ENCODE measurements at regions not wholly inside any gene's neighbourhood (a gene's known extent, or its start where the extent isn't known, plus 50 kb on each side); places are given as distances from the start of the nearest gene placed in this dataset.

GRCh38 chrX:144042271-144042670 is 158.4 kb downstream of the UBE2NL start:
- TF ChIP-seq CTCF (IDR thresholded peaks at IDR 0.05; ENCODE audit: insufficient read depth, low read length) (no peak), POLR2AphosphoS5 (IDR thresholded peaks at IDR 0.05; ENCODE audit: low read depth) (no peak), SPI1 (IDR thresholded peaks at IDR 0.05; ENCODE audit: borderline replicate concordance, low read depth) (no peak), GABPA (IDR thresholded peaks at IDR 0.05; ENCODE audit: low read depth) (no peak)
- TF ChIP-seq, protein P1, sequence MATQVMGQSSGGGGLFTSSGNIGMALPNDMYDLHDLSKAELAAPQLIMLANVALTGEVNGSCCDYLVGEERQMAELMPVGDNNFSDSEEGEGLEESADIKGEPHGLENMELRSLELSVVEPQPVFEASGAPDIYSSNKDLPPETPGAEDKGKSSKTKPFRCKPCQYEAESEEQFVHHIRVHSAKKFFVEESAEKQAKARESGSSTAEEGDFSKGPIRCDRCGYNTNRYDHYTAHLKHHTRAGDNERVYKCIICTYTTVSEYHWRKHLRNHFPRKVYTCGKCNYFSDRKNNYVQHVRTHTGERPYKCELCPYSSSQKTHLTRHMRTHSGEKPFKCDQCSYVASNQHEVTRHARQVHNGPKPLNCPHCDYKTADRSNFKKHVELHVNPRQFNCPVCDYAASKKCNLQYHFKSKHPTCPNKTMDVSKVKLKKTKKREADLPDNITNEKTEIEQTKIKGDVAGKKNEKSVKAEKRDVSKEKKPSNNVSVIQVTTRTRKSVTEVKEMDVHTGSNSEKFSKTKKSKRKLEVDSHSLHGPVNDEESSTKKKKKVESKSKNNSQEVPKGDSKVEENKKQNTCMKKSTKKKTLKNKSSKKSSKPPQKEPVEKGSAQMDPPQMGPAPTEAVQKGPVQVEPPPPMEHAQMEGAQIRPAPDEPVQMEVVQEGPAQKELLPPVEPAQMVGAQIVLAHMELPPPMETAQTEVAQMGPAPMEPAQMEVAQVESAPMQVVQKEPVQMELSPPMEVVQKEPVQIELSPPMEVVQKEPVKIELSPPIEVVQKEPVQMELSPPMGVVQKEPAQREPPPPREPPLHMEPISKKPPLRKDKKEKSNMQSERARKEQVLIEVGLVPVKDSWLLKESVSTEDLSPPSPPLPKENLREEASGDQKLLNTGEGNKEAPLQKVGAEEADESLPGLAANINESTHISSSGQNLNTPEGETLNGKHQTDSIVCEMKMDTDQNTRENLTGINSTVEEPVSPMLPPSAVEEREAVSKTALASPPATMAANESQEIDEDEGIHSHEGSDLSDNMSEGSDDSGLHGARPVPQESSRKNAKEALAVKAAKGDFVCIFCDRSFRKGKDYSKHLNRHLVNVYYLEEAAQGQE (IDR thresholded peaks at IDR 0.05; ENCODE audit: insufficient replicate concordance, low read depth), result no peak

Data from HL-60 (cell line).